HEK293 (cell line): ENCODE measurements at regions not wholly inside any gene's neighbourhood (a gene's known extent, or its start where the extent isn't known, plus 50 kb on each side); places are given as distances from the start of the nearest gene placed in this dataset.

Source experiments
- CTCF ChIA-PET: fragments of 350-600 bp; formaldehyde crosslinking; extraction: SDS; loops from one replicate; lab custom pipeline; 2021; ENCODE audit warnings: antibody characterized with exemption; lab: Yijun Ruan, JAX
- POLR2A ChIA-PET: fragments of 300-600 bp; formaldehyde crosslinking; extraction: SDS; loops from one replicate; lab custom pipeline; 2020; ENCODE audit warnings: antibody characterized with exemption, inconsistent platforms; lab: Yijun Ruan, JAX
- H3K27ac ChIP-seq: fragments of 200-500 bp; sonication (Bioruptor generic); 2 replicates; pipeline ENCODE4 v1.5.1; 2014; ENCODE audit warnings: low read depth, low read length, control low read depth, inconsistent platforms; ENCODE audit errors: extremely low read depth
- H3K36me3 ChIP-seq, 2 experiments: fragments of 200-500 bp in 1 of 2; sonication (Bioruptor generic) in 1 of 2; 1 replicate in 1 of 2; 2 replicates in 1 of 2; pipeline ENCODE4 v1.5.1; 2014 to 2017; ENCODE audit warnings: inconsistent platforms in 2 of 2, low read length in 2 of 2; ENCODE audit not compliant: control insufficient read depth in 2 of 2, insufficient read depth in 1 of 2
- H3K4me1 ChIP-seq: fragments of 200-500 bp; sonication (Bioruptor generic); 2 replicates; pipeline ENCODE4 v1.5.1; 2014; ENCODE audit warnings: mild to moderate bottlenecking, low read length, inconsistent platforms; ENCODE audit not compliant: control insufficient read depth, insufficient read depth
- H3K4me3 ChIP-seq: 2 replicates; pipeline ENCODE4 v1.5.1; 2011; ENCODE audit warnings: low read depth, mild to moderate bottlenecking, control low read depth, low read length, moderate library complexity
- H3K9me3 ChIP-seq: fragments of 200-500 bp; sonication (Bioruptor generic); 2 replicates; pipeline ENCODE4 v1.5.1; 2014; ENCODE audit warnings: low read depth, low read length, inconsistent platforms; ENCODE audit not compliant: control insufficient read depth, insufficient read depth
- BCL6B ChIP-seq: fragments of 450-650 bp; formaldehyde crosslinking; IDR thresholded peaks from 2 replicates; pipeline ENCODE4 v1.5.1; 2017; ENCODE audit warnings: missing biosample characterization, missing genetic modification characterization
- GLI2 ChIP-seq: fragments of 450-650 bp; formaldehyde crosslinking; IDR thresholded peaks from 2 replicates; pipeline ENCODE4; 2017; ENCODE audit warnings: missing biosample characterization, missing genetic modification characterization, low read depth, borderline replicate concordance
- PRDM4 ChIP-seq: fragments of 450-650 bp; formaldehyde crosslinking; IDR thresholded peaks from 2 replicates; pipeline ENCODE4 v1.5.1; 2017; ENCODE audit warnings: missing biosample characterization, missing genetic modification characterization
- SP2 ChIP-seq: fragments of 450-650 bp; formaldehyde crosslinking; IDR thresholded peaks from 2 replicates; pipeline ENCODE4 v1.5.1; 2016; ENCODE audit warnings: missing biosample characterization, missing genetic modification characterization
- ZBTB1 ChIP-seq: fragments of 450-650 bp; formaldehyde crosslinking; IDR thresholded peaks from 2 replicates; pipeline ENCODE4 v1.5.1; 2016; ENCODE audit warnings: missing biosample characterization, missing genetic modification characterization
- ZBTB44 ChIP-seq: fragments of 450-650 bp; IDR thresholded peaks from 2 replicates; pipeline ENCODE4 v1.5.1; 2018; ENCODE audit warnings: missing biosample characterization, mild to moderate bottlenecking, missing genetic modification characterization
- ZBTB48 ChIP-seq: fragments of 450-650 bp; formaldehyde crosslinking; IDR thresholded peaks from 2 replicates; pipeline ENCODE4 v1.5.1; 2016; ENCODE audit warnings: missing biosample characterization, missing genetic modification characterization
- ZNF169 ChIP-seq: fragments of 450-650 bp; formaldehyde crosslinking; IDR thresholded peaks from 2 replicates; pipeline ENCODE4 v1.5.1; 2016; ENCODE audit warnings: missing biosample characterization, missing genetic modification characterization
- ZNF280C ChIP-seq: fragments of 450-650 bp; formaldehyde crosslinking; IDR thresholded peaks from 2 replicates; pipeline ENCODE4 v1.5.1; 2016; ENCODE audit warnings: missing biosample characterization, missing genetic modification characterization
- ZNF280D ChIP-seq: fragments of 450-650 bp; formaldehyde crosslinking; IDR thresholded peaks from 2 replicates; pipeline ENCODE4 v1.5.1; 2016; ENCODE audit warnings: missing biosample characterization, missing genetic modification characterization
- ZNF311 ChIP-seq: fragments of 450-650 bp; formaldehyde crosslinking; IDR thresholded peaks from 2 replicates; pipeline ENCODE4 v1.5.1; 2017; ENCODE audit warnings: missing biosample characterization, missing genetic modification characterization, borderline replicate concordance
- ZNF354C ChIP-seq: fragments of 450-650 bp; formaldehyde crosslinking; IDR thresholded peaks from 2 replicates; pipeline ENCODE4 v1.5.1; 2016; ENCODE audit warnings: missing biosample characterization, missing genetic modification characterization, low read depth, borderline replicate concordance
- ZNF423 ChIP-seq: fragments of 450-650 bp; formaldehyde crosslinking; IDR thresholded peaks from 2 replicates; pipeline ENCODE4 v1.5.1; 2016; ENCODE audit warnings: missing biosample characterization, missing genetic modification characterization
- ZNF48 ChIP-seq: fragments of 450-650 bp; formaldehyde crosslinking; IDR thresholded peaks from 2 replicates; pipeline ENCODE4 v1.5.1; 2016; ENCODE audit warnings: missing biosample characterization, missing genetic modification characterization
- ZNF571 ChIP-seq: fragments of 450-650 bp; formaldehyde crosslinking; IDR thresholded peaks from 2 replicates; pipeline ENCODE4 v1.5.0; 2017; ENCODE audit warnings: missing biosample characterization, missing genetic modification characterization
- ZNF600 ChIP-seq: fragments of 450-650 bp; formaldehyde crosslinking; IDR thresholded peaks from 2 replicates; pipeline ENCODE4 v1.5.1; 2016; ENCODE audit warnings: missing biosample characterization, missing genetic modification characterization
- ZNF629 ChIP-seq: fragments of 450-650 bp; formaldehyde crosslinking; IDR thresholded peaks from 2 replicates; pipeline ENCODE4 v1.5.1; 2017; ENCODE audit warnings: missing biosample characterization, missing genetic modification characterization
- ZNF658 ChIP-seq: fragments of 450-650 bp; formaldehyde crosslinking; IDR thresholded peaks from 2 replicates; pipeline ENCODE4; 2016; ENCODE audit warnings: missing biosample characterization, missing genetic modification characterization
- ZNF707 ChIP-seq: fragments of 450-650 bp; formaldehyde crosslinking; IDR thresholded peaks from 2 replicates; pipeline ENCODE4 v1.5.1; 2016; ENCODE audit warnings: missing biosample characterization, missing genetic modification characterization
- TF ChIP-seq, protein P1 (sequence below): fragments of 450-650 bp; formaldehyde crosslinking; IDR thresholded peaks from 2 replicates; pipeline ENCODE4 v1.5.1; 2016; ENCODE audit warnings: missing biosample characterization, missing genetic modification characterization

DNA sequence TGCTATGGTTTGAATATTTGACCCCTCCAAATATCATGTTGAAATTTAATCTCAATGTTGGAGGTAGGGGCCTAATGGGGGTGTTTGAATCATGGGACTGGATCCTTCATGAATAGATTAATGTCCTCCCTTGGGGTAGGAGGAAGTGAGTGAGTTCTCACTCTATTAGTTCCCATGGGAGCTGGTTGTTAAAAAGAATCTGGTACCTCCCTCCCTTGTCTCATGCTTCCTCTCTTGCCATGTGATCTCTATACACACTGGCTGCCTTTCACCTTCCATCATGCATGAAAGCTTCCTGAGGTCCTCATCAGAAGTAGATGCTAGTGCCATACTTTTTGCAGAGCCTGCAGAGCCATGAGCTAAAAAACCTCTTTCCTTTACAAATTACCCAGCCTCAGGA is 177.7 kb upstream of the MCTP2 start:
- ChIA-PET CTCF (interaction anchor here (0.6 to 1.0 kb wide), 3 partner anchors 10 to 31 kb away, joined by 3 to 4 read pairs (median 4); no protein-coding TSS in a partner anchor), POLR2A (no interaction called here)
- Histone ChIP-seq H3K4me1 (peaks cover 12% of the 10 kb centered on the region), H3K27ac (no peak overlapping the region), H3K9me3 (no peaks in the 10 kb centered on the region), H3K4me3 (no peak overlapping the region), H3K36me3 (no peaks in the 10 kb centered on the region)
- TF ChIP-seq GLI2 (tag by site-specific recombination) (no peak), ZNF311 (no peak), SP2 (tag by site-specific recombination) (no peak), ZNF707 (tag by site-specific recombination) (no peak), PRDM4 (tag by site-specific recombination) (no peak), ZNF48 (tag by site-specific recombination) (no peak), ZNF423 (no peak), ZNF280D (tag by site-specific recombination) (no peak), ZNF629 (tag by site-specific recombination) (no peak), ZBTB48 (tag by site-specific recombination) (no peak), ZNF658 (tag by site-specific recombination) (no peak), ZNF571 (tag by site-specific recombination) (no peak), ZBTB1 (no peak), ZNF354C (tag by site-specific recombination) (no peak), BCL6B (tag by site-specific recombination) (no peak), ZNF600 (tag by site-specific recombination) (no peak), ZNF169 (no peak)
- TF ChIP-seq, protein P1, sequence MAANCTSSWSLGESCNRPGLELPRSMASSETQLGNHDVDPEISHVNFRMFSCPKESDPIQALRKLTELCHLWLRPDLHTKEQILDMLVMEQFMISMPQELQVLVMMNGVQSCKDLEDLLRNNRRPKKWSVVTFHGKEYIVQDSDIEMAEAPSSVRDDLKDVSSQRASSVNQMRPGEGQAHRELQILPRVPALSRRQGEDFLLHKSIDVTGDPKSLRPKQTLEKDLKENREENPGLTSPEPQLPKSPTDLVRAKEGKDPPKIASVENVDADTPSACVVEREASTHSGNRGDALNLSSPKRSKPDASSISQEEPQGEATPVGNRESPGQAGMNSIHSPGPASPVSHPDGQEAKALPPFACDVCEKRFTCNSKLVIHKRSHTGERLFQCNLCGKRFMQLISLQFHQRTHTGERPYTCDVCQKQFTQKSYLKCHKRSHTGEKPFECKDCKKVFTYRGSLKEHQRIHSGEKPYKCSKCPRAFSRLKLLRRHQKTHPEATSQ (tag by site-specific recombination), result no peak

DNA sequence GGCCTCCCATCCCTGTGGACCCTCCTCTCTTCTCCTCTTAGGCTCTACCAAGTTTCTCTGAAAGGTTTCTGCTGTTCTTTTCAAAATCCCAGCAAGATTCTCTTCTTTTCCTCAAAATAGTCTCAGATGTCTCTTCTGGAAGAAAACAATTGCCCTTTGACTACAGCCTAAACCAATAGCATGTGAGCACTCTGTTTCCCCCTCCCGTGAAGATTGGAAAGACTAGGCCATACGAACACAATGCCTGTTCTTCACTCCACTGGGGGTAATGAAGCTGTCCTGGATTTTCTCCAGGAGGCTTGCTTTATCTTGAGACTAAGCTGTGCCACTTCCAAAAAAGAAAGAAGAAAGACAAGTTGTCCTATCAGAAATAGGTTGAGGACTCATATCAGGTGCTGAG is 178.7 kb upstream of the MCTP2 start:
- Histone ChIP-seq H3K9me3 (no peaks in the 10 kb centered on the region), H3K4me3 (no peak overlapping the region), H3K27ac (no peak overlapping the region), H3K4me1 (peaks cover 12% of the 10 kb centered on the region), H3K36me3 (no peaks in the 10 kb centered on the region)
- ChIA-PET POLR2A (no interaction called here), CTCF (no interaction called here)
- TF ChIP-seq ZNF280D (tag by site-specific recombination), result no peak
- no peak for TF ChIP-seq ZBTB44 (tag by site-specific recombination)
- TF ChIP-seq ZBTB1, result no peak
- no peak for TF ChIP-seq ZNF423
- no peak for TF ChIP-seq ZNF280C (tag by site-specific recombination)
